Glutamatergic neuron (in vitro differentiated cells): ENCODE measurements at regions not wholly inside any gene's neighbourhood (a gene's known extent, or its start where the extent isn't known, plus 50 kb on each side); places are given as distances from the start of the nearest gene placed in this dataset.

Experiments used
- DNase-seq: peaks from one replicate; pipeline ENCODE4 v3.0.0; 2022
- H3K27ac Mint-ChIP-seq: one replicate; pipeline ENCODE4 v1.8.0; 2020; ENCODE audit warnings: mild to moderate bottlenecking, mixed read lengths, inconsistent platforms; ENCODE audit not compliant: unreplicated experiment
- H3K27me3 Mint-ChIP-seq: one replicate; pipeline ENCODE4 v1.8.0; 2020; ENCODE audit warnings: mild to moderate bottlenecking, moderate library complexity, mixed read lengths, inconsistent platforms; ENCODE audit not compliant: unreplicated experiment
- H3K36me3 Mint-ChIP-seq: one replicate; pipeline ENCODE4 v1.8.0; 2020; ENCODE audit warnings: mild to moderate bottlenecking, mixed read lengths, inconsistent platforms; ENCODE audit not compliant: unreplicated experiment
- H3K4me1 Mint-ChIP-seq: one replicate; pipeline ENCODE4 v1.8.0; 2020; ENCODE audit warnings: mild to moderate bottlenecking, low read depth, mixed read lengths, inconsistent platforms; ENCODE audit not compliant: unreplicated experiment
- H3K4me3 Mint-ChIP-seq: one replicate; pipeline ENCODE4 v1.8.0; 2020; ENCODE audit warnings: mild to moderate bottlenecking, mixed read lengths, inconsistent platforms; ENCODE audit not compliant: unreplicated experiment
- H3K9me3 Mint-ChIP-seq: one replicate; pipeline ENCODE4 v1.8.0; 2020; ENCODE audit warnings: mild to moderate bottlenecking, moderate library complexity, mixed read lengths, inconsistent platforms; ENCODE audit not compliant: unreplicated experiment
- CTCF ChIP-seq: fragments of 200-600 bp; sonication (generic); IDR thresholded peaks from one replicate; pipeline ENCODE4 v1.5.0; 2021; ENCODE audit not compliant: partially characterized antibody, unreplicated experiment

- no peak overlapping the region for H3K27ac Mint-ChIP-seq
- no peak for TF ChIP-seq CTCF
- no peaks in the 10 kb centered on the region for H3K4me1 Mint-ChIP-seq
- peaks cover 2% of the 10 kb centered on the region for H3K27me3 Mint-ChIP-seq
- DNase-seq, result no peak
- peaks cover 24% of the 10 kb centered on the region for H3K9me3 Mint-ChIP-seq
- H3K4me3 Mint-ChIP-seq, result no peak overlapping the region
- peaks cover 5% of the 10 kb centered on the region for H3K36me3 Mint-ChIP-seq
Measured at GRCh38 chr14:106843386-106843785, 1317.0 kb downstream of the TMEM121 start.

GRCh38 chr14:106843951-106844483 lies 1317.6 kb downstream of the TMEM121 start:
- peaks cover 23% of the 10 kb centered on the region for H3K9me3 Mint-ChIP-seq
- no peak for TF ChIP-seq CTCF
- H3K4me3 Mint-ChIP-seq, result no peak overlapping the region

GRCh38 chr14:106844608-106845285 lies 1318.4 kb downstream of the TMEM121 start:
- H3K36me3 Mint-ChIP-seq, result peaks cover 5% of the 10 kb centered on the region
- TF ChIP-seq CTCF, result no peak
- DNase-seq, result no peak
- peaks cover 20% of the 10 kb centered on the region for H3K9me3 Mint-ChIP-seq
- H3K27ac Mint-ChIP-seq, result no peak overlapping the region
- H3K27me3 Mint-ChIP-seq, result peaks cover 2% of the 10 kb centered on the region
- H3K4me1 Mint-ChIP-seq, result no peaks in the 10 kb centered on the region
- H3K4me3 Mint-ChIP-seq, result no peak overlapping the region

More at GRCh38 chr14:106843951-106844483, 1317.6 kb downstream of the TMEM121 start:
- Mint-ChIP-seq H3K4me1 (no peaks in the 10 kb centered on the region), H3K27me3 (peaks cover 2% of the 10 kb centered on the region), H3K36me3 (peaks cover 5% of the 10 kb centered on the region), H3K27ac (no peak overlapping the region)
- DNase-seq, result no peak

GRCh38 chr14:106845286-106846087 lies 1319.1 kb downstream of the TMEM121 start:
- no peaks in the 10 kb centered on the region for H3K4me1 Mint-ChIP-seq
- no peak for TF ChIP-seq CTCF
- H3K36me3 Mint-ChIP-seq, result peaks cover 8% of the 10 kb centered on the region
- DNase-seq, result no peak
- no peak overlapping the region for H3K4me3 Mint-ChIP-seq
- peaks cover 18% of the 10 kb centered on the region for H3K9me3 Mint-ChIP-seq
- H3K27me3 Mint-ChIP-seq, result peaks cover 2% of the 10 kb centered on the region
- no peak overlapping the region for H3K27ac Mint-ChIP-seq

GRCh38 chr14:106846218-106846617 lies 1319.8 kb downstream of the TMEM121 start:
- no peak overlapping the region for H3K27ac Mint-ChIP-seq
- H3K9me3 Mint-ChIP-seq, result peaks cover 16% of the 10 kb centered on the region
- peaks cover 2% of the 10 kb centered on the region for H3K27me3 Mint-ChIP-seq
- DNase-seq, result no peak
- H3K4me3 Mint-ChIP-seq, result no peak overlapping the region
- H3K4me1 Mint-ChIP-seq, result no peaks in the 10 kb centered on the region
- peaks cover 10% of the 10 kb centered on the region for H3K36me3 Mint-ChIP-seq
- no peak for TF ChIP-seq CTCF
